SU-DHL-6 (cell line): ENCODE measurements at regions not wholly inside any gene's neighbourhood (a gene's known extent, or its start where the extent isn't known, plus 50 kb on each side); places are given as distances from the start of the nearest gene placed in this dataset.

Experiments used
- CTCF ChIP-seq: fragments of 200-600 bp; sonication (generic); IDR thresholded peaks from one replicate; pipeline ENCODE4 v1.5.1; 2017; ENCODE audit warnings: antibody characterized with exemption, mild to moderate bottlenecking, low read length, moderate library complexity; ENCODE audit not compliant: insufficient read depth, poor library complexity, severe bottlenecking
- EZH2phosphoT487 ChIP-seq: fragments of 200-600 bp; sonication (generic), shearing (Covaris generic); conservative IDR thresholded peaks from 2 replicates; pipeline ENCODE4 v1.6.1; 2018; ENCODE audit warnings: mild to moderate bottlenecking, antibody characterized with exemption, low read length, moderate library complexity, mixed read lengths

- TF ChIP-seq CTCF (no peak), EZH2phosphoT487 (no peak)
Observed at GRCh38 chr15:79644091-79644490, 212.0 kb downstream of the MINAR1 start.
